HG02623 (cell line): ENCODE measurements at regions not wholly inside any gene's neighbourhood (a gene's known extent, or its start where the extent isn't known, plus 50 kb on each side); places are given as distances from the start of the nearest gene placed in this dataset.

Source experiments
- ATAC-seq: cut with Tn5 transposase; IDR thresholded peaks from one replicate; pipeline ENCODE4 v1.9.1; 2021; ENCODE audit warnings: moderate library complexity; ENCODE audit not compliant: unreplicated experiment

DNA sequence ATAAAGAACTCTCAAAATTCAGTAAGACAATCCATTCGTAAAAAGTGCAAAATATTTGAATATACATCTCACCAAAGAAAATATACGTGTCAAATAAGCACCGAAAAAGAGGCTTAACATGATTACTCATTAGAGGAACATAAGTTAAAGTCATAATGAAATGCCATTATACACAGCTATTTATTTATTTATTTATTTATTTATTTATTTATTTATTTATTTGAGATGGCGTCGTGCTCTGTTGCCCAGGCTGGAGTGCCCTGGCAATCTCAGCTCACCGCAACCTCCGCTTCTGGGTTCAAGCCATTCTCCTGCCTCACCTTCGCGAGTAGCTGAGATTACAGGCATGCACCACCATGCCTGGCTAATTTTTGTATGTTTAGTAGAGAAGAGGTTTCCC, 203.6 kb upstream of the UBASH3B start:
- ATAC-seq = no peak

DNA sequence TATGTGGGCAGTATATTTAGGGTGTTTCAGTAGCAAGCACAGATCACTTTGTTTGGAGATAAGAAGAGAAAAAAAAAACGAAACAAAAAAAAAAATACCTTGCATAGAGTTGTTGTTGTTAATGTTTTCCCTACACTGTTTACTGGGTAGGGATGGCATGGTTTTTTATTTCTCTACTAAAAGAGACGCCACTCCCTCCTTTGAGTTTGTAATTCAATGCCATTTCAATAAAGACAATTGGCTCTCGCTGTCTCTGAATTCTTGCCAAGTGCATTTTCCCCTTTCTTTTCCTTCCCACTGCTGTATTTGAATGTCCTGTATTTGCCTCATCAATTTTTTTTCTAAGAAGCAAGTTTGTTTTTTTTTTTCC, 213.9 kb upstream of the UBASH3B start:
- no peak for ATAC-seq

DNA sequence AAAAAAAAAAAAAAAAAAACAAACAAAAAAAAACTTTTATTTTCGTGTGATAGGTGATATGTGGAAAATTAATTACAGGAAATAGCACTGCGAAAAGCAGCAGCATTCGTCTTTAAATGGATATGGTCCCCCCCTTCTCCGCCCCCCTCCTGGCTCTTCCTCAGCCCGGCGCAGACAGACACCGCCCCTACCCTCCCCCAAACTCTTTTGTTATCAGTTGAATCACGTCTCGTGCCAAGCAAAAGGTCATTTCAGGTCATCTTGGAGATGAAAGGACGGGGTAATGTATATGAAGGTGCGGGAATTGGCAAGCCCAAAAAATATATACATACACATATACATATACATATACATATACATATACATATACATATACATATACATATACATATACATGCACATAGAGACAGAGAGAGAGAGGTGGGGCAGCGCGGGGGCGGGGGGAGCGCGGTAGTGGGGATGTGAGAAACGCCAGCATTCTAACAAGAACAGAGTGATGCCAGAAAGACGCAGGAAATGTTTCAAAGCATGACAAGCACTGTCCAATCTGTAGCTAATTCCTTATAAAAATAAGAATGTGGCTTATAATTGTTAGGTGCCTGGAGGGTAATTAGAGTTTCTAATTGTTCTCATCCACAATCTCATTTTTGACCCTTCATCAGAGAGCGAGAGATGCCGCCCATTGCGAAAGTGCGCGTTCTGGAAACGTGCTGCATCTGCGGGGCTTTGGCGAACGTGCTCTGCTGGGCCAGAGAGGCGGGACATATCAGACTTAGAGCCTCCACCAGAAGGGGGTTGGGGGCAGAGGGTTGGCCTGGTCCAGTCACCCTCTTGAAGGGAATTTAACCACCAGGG, 214.5 kb upstream of the UBASH3B start:
- ATAC-seq = no peak

DNA sequence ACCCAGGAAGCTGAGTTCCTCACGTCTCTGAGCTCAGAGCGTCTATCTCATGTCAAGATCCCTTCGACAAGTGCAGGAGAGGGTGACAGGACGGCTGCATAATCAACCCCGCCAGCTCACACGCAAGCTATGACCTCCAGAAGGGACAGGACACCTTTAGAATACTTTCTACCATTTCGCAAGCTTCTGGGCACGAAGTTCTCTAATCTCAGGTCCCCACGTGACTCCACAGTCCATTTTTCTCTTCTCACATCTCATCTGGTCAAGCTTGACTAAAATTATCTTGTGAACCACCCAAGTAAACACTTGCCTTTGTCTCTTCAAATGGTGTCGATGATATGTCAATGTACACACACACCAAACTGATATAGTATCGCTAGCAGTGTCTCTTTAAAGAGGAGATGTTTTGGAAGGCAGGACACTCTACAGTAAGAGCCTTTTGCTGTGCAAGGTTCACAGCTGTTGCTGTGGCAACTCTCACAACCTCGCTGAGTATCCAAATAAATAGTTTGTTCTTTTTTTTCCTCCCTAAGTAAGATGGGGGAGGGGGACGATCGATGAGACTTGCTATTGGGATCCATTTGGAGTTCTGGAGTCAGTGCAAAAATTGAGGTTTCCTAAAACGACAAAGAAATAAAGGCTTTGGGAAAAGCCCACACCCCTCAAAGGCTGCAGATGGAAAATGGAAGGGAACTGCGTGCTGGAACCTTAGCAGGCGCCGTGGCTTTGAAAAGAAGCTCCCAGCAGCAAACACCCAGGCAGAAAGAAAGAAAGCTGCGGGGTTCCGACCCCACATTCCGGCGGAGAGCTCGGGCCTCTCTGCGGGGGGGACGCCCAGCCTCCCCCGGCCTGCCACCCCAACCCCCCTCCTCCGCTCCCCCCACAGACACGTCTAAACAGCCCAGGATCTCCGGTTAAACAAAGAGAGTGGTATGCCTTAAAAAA, 215.4 kb upstream of the UBASH3B start:
- no peak for ATAC-seq

DNA sequence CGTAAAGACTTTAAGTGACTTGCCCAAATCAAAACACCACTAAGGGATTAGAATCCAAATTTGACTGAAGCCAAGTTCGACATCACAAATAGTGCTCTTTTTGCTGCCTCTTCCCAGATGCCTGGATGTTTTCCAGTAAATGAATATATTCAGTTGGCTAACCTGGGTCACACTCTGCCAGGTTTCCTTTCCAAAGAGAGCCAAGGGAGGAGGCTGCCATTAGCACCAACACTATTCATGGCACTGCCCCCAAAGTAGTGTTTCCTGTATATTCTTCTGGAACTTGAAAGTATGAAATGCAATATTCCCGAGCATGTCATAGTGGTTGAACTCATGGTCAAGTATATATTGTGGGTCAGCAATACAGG, 219.3 kb upstream of the UBASH3B start:
- no peak for ATAC-seq

DNA sequence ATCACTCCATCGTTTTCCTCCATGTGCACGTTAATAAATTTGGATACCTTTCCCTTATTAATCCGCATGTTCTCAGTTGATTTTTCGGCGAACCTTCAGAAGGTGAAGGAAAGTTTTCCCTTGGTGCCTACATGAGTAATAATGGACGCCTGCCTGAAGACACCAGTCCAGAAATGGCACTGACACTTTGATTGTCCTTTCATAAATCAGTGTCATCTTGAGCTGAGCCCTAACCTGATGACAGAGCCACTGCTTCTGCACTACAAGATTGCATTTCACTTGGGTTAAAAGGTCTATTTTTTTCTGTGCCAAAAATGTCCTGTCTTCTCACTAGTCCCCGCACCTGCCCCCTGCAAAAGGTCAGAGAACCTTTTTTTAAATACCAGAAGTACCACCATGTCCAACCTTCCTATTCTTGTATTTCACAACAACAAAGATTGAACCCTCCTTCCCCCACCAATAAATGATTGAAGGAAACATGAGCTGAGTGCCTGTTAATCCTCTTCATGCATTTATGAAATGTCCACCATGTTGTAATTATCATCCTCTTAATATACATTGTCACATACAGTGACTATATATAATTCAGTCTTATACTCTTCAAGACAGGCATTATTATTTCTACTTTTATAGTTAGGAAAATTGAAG, 219.9 kb upstream of the UBASH3B start:
- ATAC-seq = no peak

DNA sequence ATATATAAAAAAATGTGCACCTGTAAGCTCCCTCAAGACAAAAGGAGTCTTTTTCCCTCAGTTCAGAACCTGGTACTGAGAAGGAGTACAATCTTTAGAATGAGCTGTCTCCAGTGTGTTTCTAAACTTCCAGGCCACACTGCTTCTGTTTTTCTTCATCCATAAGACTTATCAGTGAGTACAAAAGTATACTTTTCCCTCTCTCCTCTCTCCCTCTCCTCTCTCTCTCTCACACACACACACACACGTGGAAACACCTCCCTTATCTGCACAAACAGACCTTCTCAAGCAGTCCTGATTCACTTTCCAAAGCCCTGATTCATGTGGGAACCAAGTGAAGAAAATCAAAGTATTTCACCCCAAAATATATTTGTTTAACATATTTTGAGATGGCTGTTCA, 220.7 kb upstream of the UBASH3B start:
- no peak for ATAC-seq

DNA sequence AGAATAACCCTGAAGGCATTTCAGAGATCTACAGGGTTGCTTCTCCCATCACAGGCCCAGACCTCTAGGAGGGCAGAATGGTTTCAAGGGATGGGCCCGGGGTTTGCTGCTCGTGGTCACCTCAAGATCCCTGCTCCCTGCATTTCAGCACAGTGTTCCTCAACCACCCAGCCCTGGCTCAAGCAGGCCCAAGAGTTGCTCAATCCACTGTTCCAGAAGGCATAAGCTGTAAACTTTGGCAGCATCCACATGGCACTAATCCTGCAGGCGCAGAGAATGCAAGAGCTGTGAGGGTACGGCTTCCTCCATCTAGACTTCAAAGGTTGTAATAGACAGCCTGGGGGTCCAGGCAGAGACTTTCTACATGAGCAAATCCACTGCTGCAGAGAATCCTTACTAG, 225.0 kb upstream of the UBASH3B start:
- ATAC-seq = no peak

DNA sequence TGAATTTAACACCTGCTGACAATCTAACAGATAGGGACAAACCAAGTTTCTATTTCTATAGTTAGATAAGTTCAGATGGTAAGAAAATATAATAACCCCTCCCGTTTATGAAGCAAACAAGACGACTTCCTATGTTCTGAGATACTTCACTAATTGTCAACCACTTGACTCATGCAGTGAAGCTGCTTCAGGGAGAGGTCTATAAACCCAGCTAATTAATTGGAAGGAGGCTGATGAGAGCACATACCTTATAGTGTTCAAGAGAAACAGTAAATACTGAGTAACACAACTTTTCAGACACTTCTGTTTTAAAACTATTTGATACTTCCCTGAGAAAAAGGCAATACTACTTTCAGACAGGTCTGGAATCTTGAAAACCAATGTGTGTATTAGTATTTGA, 229.4 kb upstream of the UBASH3B start:
- no peak for ATAC-seq

DNA sequence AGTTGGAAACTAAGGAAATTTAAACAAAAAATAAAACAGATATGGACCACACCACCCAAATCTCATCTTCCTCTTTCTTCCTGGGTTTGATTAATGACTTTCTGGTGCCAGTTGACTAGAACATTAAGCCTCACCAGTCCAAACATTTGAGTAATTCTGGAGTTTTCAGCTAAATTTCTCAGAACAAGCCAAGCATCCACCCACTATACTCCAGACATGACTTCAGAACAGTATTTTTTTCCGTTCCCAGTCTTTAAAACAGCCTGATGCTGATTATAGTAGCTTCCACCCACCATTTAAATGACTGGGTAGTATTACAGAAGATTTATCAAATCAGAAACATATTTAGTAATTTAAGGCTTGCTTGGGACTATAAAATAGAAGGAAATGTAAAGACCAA, 230.9 kb upstream of the UBASH3B start:
- no peak for ATAC-seq

DNA sequence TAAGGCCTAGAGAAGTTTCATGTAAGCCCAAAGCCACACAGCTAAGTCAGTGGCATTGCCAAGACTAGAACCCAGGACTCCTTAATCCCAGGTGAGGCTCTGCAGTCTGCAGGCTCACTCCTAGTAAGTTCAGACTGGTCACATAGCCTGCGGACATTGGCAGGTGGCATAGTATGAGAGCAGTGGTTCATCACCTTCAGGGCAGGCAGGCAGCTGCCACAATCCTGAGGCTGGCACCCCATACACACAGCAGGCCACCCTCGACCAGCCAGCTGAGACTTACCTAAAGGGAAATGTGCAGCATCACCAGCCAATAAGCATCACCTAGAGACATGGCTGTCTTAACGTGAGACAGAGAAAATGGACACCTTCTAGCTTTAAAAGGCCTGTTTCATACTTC, 231.6 kb upstream of the UBASH3B start:
- no peak for ATAC-seq

DNA sequence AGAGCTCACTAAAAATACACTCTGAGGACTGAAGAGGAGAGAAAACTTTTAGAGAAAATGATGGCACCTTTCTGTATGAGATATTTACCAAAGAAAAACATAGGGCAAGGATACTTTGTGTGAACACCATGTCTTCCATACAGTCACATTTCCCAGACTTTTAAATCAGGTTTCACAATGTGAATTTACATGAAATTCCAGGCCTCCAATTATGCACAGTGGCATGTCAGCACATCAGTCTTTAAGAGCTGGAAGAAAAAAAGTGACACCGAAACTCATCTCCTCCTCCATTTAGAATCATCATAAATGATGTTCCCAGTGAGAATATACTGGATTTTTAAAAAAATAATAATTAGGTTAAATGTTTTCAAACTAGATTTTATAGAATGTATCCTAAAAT, 232.2 kb upstream of the UBASH3B start:
- no peak for ATAC-seq

DNA sequence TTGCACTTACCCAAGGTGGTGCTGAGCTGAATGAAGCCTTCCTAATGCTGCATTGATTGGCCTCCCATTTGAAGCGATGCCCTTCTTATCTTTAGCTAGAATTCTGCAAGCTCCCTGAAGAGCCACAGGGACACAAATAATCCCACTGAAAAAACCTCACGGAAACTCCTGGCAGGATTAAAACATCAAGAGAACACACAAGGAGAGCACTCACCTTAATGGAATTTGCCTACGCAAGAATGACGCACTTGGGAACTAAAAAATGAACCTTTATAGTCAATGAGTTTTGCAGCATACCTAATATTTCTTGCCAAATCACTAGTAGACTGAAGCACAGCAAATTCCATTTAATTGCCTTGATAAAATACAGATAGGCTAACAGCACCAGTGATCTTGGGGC, 232.8 kb upstream of the UBASH3B start:
- ATAC-seq = no peak

DNA sequence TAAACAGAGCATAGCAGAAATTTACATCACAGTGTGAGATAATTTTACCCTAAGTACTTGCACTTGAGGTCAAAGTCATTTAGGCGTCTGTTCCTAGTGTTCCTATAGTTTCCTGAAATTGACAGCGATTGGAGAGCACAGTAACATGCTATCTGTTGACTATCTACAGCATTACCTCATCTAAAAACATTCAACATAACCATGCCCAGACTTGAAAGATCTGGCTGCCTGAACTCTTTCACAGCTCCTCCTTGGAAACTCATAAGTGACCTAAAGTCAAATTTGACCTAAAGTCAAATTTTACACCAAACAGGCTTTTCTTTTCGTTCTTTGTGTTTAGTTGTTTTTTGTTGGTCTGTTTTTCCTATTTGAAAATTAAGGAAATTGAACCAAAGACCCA, 233.8 kb upstream of the UBASH3B start:
- no peak for ATAC-seq

DNA sequence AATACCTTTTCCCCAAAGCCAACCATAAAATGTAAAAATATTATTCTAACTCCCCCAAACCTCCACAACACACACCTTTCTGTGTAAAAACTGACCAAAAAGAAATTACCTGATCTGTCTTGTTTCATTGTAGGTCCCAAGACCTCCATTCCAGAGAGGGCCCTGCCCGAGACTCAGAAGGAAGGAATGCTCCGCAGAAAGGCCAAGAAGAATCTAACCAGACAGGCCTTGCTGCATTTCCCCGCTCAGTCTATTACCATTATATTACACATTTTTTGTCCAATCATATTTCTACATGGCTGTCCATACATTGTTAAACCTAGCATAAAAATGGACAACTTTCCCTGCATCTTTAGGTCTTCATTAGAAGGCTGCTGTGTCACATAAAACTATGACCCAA, 237.5 kb upstream of the UBASH3B start:
- no peak for ATAC-seq

DNA sequence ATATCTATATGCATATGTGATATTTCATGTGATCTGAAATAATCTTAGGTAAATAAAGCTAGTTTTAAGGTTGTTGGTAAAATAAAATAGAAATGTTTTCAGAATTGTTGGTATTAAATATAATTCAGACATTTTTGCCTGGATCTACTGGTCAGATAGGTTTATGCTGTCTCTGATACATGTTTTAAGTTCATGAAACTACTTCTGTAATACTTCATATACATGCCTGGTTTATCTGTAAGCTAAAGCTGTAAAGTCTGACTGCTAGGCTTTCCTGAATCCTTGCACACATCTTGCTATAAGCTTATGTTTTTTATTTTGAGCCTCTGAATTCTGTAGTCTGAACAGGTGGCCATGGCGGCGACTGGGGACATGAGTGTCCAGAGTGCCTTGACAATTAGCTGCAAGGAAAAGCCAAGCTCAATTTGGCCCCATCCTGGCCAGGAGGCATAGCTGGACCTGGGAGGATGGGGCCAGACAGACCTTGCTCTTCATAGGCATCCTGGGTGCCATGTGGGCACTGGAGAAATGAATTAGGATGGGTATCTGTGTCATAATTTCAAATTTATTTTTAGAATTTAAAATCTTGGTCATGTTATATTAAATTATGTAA, 241.0 kb upstream of the UBASH3B start:
- ATAC-seq = no peak

DNA sequence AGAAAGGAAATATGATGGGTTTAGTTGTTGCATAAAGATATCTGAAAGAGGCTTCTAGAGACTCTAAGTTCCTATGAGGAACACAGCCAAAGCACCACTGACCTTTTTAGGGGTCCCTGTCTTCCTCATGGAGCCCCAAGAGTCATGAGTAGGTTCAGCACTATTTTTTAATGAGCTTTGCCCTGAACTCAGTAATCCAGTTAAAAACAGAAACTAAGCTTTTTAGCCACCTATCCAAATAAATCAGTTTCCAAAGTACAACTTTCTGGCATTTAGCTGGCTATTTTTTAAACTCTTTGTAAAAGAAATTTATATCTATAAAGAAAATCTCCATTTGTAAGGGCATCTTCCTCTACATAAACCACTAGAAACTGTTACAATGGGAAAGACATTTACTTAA, 241.8 kb upstream of the UBASH3B start:
- ATAC-seq = no peak

DNA sequence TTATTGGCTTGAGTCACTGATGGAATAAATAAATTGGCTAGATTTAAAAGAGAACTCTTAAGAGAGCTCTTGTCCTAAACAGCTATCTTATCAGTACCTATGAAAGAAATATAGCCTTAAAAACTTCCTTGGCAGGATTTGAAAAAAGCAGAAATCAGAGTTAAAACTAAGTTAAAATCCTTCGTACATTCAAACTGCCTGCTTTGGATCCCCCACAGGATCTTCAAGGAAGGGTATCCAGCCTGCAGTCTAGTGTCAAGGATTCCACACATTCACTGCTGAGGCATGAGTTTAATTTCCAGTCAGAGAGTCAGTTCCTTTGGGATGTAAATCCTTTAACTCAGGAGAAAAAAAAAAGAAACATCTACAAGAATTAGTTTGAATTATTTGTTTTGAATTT, 242.9 kb upstream of the UBASH3B start:
- no peak for ATAC-seq

DNA sequence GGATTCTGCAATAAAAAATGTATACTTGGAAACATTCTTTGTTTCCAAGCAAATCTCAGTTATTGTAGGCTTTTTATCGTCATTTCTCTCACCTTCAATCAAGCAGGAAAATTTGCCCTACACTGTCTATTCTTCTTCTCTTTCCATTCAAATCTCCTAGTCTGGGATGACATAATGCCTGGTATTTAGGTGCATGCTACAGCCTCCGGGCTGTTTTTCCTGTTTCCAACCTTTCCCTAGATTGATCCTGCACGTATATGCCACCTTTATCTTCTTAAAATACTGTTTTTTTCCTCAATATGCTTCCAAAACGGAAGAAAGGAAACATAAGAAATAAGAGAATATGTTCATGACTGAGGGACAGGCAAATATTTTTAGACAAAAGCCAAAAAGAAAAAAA, 249.1 kb upstream of the UBASH3B start:
- no peak for ATAC-seq

DNA sequence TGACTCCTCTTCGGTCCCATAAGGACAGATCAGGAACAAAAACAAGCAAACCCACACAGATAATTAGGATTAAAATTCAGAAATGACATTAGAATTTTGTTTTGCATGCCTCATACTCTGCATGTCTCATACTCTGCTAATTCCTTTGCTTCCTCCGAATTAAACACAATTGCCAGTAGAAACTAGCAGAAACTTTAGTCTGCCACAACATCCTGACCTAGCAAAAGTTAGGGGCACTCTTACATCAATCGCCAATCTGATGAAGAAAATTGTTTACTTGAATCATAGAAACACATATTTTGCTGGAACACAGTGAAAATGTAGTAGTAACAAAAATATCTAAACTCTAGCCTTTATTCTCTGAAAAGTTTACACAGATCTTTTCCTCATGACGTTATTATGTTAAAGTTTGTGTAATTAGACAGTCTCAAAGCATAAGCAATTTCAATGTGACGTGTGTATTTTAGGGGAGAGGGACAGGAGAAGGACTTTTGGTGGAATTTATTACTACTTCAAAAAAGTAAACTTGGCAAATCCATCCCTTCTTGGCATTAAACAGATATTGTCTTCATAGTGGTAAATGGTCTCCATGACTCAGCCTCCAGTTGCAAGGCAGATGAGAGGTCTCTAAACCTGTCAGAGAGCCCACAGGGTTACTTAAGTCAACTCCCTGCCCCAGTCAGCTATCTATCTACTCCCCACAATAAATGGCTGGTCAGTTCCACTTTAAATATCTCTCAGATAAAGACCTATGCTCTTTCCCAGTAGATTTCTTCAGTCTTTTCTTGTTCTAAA, 249.8 kb upstream of the UBASH3B start:
- ATAC-seq = no peak

DNA sequence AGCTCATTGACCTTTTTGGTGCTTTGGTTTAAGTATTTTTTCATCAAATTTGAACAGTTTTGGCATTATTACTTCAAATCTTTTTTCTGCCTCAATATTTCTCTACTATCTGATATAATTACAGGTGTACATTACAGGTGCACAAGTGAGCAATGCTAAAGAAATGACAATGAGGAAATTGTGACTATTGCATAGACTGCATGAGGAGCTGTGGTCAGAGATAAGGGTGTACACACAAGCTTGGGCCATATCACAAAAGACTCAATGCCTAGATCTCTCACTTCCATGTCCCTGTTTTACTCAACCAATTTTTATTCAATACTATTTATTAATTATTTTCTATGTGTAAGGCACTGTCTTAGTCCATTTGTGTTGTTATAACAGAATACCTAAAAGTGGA, 251.0 kb upstream of the UBASH3B start:
- no peak for ATAC-seq
